ENCODE measurements at regions not wholly inside any gene's neighbourhood (a gene's known extent, or its start where the extent isn't known, plus 50 kb on each side); places are given as distances from the start of the nearest gene placed in this dataset.

DNA sequence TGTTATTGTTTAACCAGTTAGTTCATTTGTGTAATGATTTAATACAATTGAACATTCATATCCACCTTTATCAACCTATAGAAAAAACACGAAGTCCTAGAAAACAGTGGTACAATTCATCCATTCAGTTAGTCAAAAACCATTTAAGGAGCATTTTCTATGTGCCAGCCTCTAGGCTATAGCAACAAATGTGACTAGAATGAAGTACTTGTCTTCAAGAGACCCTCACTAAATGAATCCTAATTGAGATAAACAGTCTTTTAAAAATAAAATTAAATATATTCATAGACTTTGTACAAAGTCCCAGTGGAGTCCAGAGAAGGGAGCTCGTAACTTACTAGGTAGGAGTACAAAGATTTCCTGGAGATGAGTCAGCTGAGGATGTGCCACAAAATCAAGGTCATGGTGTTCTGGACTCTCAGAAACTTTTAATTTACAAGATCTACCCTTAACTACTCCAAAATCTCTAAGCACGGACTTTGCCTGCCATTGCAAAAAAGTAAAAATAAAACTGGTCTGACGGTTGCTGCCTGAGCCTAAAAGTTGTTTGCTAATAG, 430.7 kb upstream of the DCN start:
- Histone ChIP-seq H3K9me3 (ENCODE audit: control insufficient read depth, low read length) (no peaks in the 10 kb centered on the region), H3K4me3 (ENCODE audit: insufficient read depth, low read depth, low read length, poor library complexity, severe bottlenecking) (no peak overlapping the region), H3K27ac (ENCODE audit: insufficient read depth, low read length, poor library complexity, severe bottlenecking) (no peak overlapping the region), H3K4me1 (ENCODE audit: control insufficient read depth, insufficient read depth, low read length, poor library complexity, severe bottlenecking) (no peaks in the 10 kb centered on the region), H3K36me3 (ENCODE audit: control insufficient read depth, insufficient read depth, low read length) (no peaks in the 10 kb centered on the region), H3K27me3 (replicated peaks; ENCODE audit: control insufficient read depth, insufficient read depth, low read length, poor library complexity, severe bottlenecking) (no peaks in the 10 kb centered on the region)
- DNase-seq, result no peak

DNA sequence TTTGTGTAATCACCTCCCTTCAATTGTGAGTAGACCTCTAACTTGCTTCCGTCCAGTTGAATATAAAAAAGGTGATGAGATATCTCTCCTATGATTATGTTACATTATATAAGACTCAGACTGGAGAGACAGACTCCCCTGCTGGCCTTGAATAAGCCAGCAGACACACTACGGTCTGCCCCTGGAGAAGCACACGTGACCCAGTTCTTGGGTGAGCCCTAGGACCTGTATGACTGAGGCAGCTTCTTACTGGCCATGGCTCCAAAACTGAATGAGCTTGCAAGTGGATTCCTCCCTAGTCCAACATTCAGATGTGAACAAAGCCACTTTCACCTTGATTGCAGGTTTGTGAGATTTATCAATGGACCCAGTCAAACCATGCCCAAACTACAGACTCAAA, 427.9 kb upstream of the DCN start:
- H3K27ac ChIP-seq (ENCODE audit: insufficient read depth, low read length, poor library complexity, severe bottlenecking), result no peak overlapping the region
- no peak for DNase-seq
- H3K27me3 ChIP-seq (replicated peaks; ENCODE audit: control insufficient read depth, insufficient read depth, low read length, poor library complexity, severe bottlenecking), result no peaks in the 10 kb centered on the region
- H3K9me3 ChIP-seq (ENCODE audit: control insufficient read depth, low read length), result no peaks in the 10 kb centered on the region
- no peak overlapping the region for H3K4me3 ChIP-seq (ENCODE audit: insufficient read depth, low read depth, low read length, poor library complexity, severe bottlenecking)
- no peaks in the 10 kb centered on the region for H3K4me1 ChIP-seq (ENCODE audit: control insufficient read depth, insufficient read depth, low read length, poor library complexity, severe bottlenecking)
- H3K36me3 ChIP-seq (ENCODE audit: control insufficient read depth, insufficient read depth, low read length), result no peaks in the 10 kb centered on the region

DNA sequence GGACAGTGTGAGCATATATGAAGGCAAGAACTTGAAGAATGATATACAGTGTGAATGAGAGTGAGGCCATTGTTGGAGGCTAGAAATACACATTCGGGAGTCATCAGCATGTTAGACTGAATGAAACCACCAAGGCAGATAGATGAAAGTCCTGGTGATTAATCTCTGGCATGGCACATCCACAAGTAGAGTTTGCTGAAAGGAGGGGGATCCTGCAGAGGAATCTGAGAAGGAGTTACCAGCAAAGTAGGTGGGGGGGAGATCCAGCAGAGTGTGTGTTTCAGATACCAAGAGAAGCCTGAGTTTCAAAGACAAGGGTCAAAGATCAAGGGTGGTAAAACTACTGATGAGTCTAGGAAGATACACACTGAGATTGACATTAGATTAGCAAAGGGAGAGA, 426.7 kb upstream of the DCN start:
- no peak for DNase-seq
- H3K27me3 ChIP-seq (replicated peaks; ENCODE audit: control insufficient read depth, insufficient read depth, low read length, poor library complexity, severe bottlenecking), result no peaks in the 10 kb centered on the region
- no peak overlapping the region for H3K27ac ChIP-seq (ENCODE audit: insufficient read depth, low read length, poor library complexity, severe bottlenecking)
- H3K4me1 ChIP-seq (ENCODE audit: control insufficient read depth, insufficient read depth, low read length, poor library complexity, severe bottlenecking), result no peaks in the 10 kb centered on the region
- H3K36me3 ChIP-seq (ENCODE audit: control insufficient read depth, insufficient read depth, low read length), result no peaks in the 10 kb centered on the region
- no peaks in the 10 kb centered on the region for H3K9me3 ChIP-seq (ENCODE audit: control insufficient read depth, low read length)
- no peak overlapping the region for H3K4me3 ChIP-seq (ENCODE audit: insufficient read depth, low read depth, low read length, poor library complexity, severe bottlenecking)

DNA sequence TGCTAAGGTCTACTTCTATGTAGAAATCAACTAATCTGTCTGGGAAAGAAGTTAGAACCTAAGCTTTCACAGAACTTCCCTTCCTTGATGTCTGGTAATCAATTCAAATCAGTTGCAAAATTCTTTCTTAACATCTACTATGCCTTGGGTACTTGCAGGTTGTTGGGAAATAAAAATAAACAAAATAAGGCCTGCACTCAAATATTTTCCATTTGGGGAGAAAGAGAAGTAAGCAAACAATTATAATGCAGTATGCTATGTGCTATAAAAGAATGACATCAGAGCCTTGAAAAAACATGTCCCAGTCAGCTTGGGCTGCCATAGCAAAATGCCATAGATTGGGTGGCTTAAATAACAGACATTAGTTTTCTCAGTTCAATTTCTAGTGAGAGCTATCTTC, 425.9 kb upstream of the DCN start:
- Histone ChIP-seq H3K9me3 (ENCODE audit: control insufficient read depth, low read length) (no peaks in the 10 kb centered on the region), H3K27me3 (replicated peaks; ENCODE audit: control insufficient read depth, insufficient read depth, low read length, poor library complexity, severe bottlenecking) (no peaks in the 10 kb centered on the region), H3K4me3 (ENCODE audit: insufficient read depth, low read depth, low read length, poor library complexity, severe bottlenecking) (no peak overlapping the region), H3K36me3 (ENCODE audit: control insufficient read depth, insufficient read depth, low read length) (no peaks in the 10 kb centered on the region), H3K27ac (ENCODE audit: insufficient read depth, low read length, poor library complexity, severe bottlenecking) (no peak overlapping the region), H3K4me1 (ENCODE audit: control insufficient read depth, insufficient read depth, low read length, poor library complexity, severe bottlenecking) (no peaks in the 10 kb centered on the region)
- DNase-seq, result no peak

DNA sequence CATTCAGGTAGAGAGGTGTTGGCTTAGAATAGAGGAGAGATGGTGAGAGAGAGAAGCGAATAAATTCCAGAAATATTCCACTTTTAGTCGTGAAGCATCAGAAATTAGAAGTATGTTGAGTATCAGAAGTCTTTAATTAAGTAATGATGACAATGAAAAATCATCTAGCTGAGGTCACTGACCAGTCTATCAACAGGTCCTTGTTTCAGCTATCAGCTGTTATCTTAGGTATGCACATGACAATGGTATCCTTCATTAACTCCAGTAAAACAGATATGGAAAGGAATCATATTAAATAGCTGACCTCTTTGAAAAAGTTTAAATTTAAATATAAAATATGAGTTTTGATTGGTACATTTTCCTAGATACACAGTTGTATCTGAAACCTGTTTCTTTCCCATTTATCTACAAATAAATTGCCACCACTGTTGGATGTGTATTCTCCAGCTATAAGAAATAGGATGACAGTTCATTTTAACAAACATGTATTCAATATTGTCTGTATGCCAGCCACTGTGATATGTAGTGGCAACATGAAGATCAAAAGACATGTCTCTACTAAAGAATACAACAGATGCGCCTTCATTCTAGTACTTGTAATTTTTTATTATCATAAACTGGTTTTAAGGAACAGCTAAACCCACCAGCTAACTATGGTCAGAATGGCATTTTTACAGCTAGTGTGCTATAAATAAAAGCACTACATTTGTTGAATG, 424.2 kb upstream of the DCN start:
- no peak for DNase-seq
- no peaks in the 10 kb centered on the region for H3K27me3 ChIP-seq (replicated peaks; ENCODE audit: control insufficient read depth, insufficient read depth, low read length, poor library complexity, severe bottlenecking)
- no peaks in the 10 kb centered on the region for H3K9me3 ChIP-seq (ENCODE audit: control insufficient read depth, low read length)

DNA sequence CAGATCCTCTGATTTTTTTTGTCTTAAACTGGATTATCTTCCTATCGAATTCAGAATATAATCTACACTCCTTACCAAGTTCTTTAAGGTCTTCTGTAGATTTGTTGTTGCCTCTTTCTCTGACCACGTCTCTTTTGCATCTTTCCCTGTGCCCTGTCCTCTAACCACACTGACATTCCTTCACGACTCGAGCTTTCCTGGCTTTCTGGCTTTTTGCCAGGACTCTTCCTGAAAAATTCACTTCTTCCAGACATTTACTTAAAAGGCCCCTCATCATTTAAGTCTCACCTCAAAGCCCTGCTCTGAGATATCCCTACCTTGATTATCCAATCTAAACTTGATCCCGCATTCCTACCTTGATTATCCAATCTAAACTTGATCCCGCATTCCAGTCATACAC, 422.3 kb upstream of the DCN start:
- Histone ChIP-seq H3K4me1 (ENCODE audit: control insufficient read depth, insufficient read depth, low read length, poor library complexity, severe bottlenecking) (no peaks in the 10 kb centered on the region), H3K4me3 (ENCODE audit: insufficient read depth, low read depth, low read length, poor library complexity, severe bottlenecking) (no peak overlapping the region), H3K27me3 (replicated peaks; ENCODE audit: control insufficient read depth, insufficient read depth, low read length, poor library complexity, severe bottlenecking) (no peaks in the 10 kb centered on the region), H3K36me3 (ENCODE audit: control insufficient read depth, insufficient read depth, low read length) (no peaks in the 10 kb centered on the region), H3K27ac (ENCODE audit: insufficient read depth, low read length, poor library complexity, severe bottlenecking) (no peak overlapping the region), H3K9me3 (ENCODE audit: control insufficient read depth, low read length) (no peaks in the 10 kb centered on the region)
- DNase-seq, result no peak

More for the DNA sequence above, 424.2 kb upstream of the DCN start:
- Histone ChIP-seq H3K4me3 (ENCODE audit: insufficient read depth, low read depth, low read length, poor library complexity, severe bottlenecking) (no peak overlapping the region), H3K27ac (ENCODE audit: insufficient read depth, low read length, poor library complexity, severe bottlenecking) (no peak overlapping the region), H3K4me1 (ENCODE audit: control insufficient read depth, insufficient read depth, low read length, poor library complexity, severe bottlenecking) (no peaks in the 10 kb centered on the region), H3K36me3 (ENCODE audit: control insufficient read depth, insufficient read depth, low read length) (no peaks in the 10 kb centered on the region)

DNA sequence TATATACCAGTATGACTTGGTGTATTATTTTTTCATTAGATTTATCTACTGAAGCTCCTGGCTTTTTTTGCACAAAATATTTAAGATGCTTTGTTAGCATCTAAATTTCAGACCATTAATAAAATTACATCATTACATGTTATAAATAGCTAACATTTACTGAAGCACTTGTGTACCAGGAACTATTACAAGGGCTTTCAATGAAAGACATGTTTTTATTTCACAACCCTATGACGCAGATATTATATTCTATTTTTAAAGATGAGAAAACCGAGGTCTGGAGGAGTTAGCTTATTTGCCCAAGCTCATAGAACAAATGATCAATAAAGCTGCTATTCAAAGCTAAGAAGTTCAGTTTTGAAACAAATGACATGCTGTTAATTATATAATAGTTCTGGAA, 420.4 kb upstream of the DCN start:
- Histone ChIP-seq H3K4me3 (ENCODE audit: insufficient read depth, low read depth, low read length, poor library complexity, severe bottlenecking) (no peak overlapping the region), H3K27ac (ENCODE audit: insufficient read depth, low read length, poor library complexity, severe bottlenecking) (no peak overlapping the region), H3K36me3 (ENCODE audit: control insufficient read depth, insufficient read depth, low read length) (no peaks in the 10 kb centered on the region), H3K4me1 (ENCODE audit: control insufficient read depth, insufficient read depth, low read length, poor library complexity, severe bottlenecking) (no peaks in the 10 kb centered on the region), H3K9me3 (ENCODE audit: control insufficient read depth, low read length) (no peaks in the 10 kb centered on the region), H3K27me3 (replicated peaks; ENCODE audit: control insufficient read depth, insufficient read depth, low read length, poor library complexity, severe bottlenecking) (no peaks in the 10 kb centered on the region)
- no peak for DNase-seq

DNA sequence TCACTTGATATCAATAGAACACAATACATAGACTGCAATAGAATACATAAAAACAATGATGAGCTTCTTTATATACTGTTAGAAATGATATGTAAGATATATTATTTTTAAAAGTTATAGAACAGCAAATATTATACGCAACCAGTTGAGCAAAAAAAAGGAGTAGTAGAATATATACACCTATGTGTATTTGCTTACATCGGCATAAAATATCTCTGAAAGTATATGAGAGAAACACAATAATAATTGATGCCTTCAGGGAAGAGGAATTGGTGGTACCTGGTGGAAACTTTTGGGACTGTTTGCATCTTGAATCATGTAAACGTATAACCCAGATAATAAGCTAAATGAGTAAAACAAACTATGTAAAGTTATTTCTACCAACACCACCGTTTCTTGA, 418.4 kb upstream of the DCN start:
- Histone ChIP-seq H3K27me3 (replicated peaks; ENCODE audit: control insufficient read depth, insufficient read depth, low read length, poor library complexity, severe bottlenecking) (no peaks in the 10 kb centered on the region), H3K36me3 (ENCODE audit: control insufficient read depth, insufficient read depth, low read length) (no peaks in the 10 kb centered on the region), H3K4me3 (ENCODE audit: insufficient read depth, low read depth, low read length, poor library complexity, severe bottlenecking) (no peak overlapping the region), H3K9me3 (ENCODE audit: control insufficient read depth, low read length) (no peaks in the 10 kb centered on the region), H3K4me1 (ENCODE audit: control insufficient read depth, insufficient read depth, low read length, poor library complexity, severe bottlenecking) (no peaks in the 10 kb centered on the region), H3K27ac (ENCODE audit: insufficient read depth, low read length, poor library complexity, severe bottlenecking) (no peak overlapping the region)
- DNase-seq, result no peak

DNA sequence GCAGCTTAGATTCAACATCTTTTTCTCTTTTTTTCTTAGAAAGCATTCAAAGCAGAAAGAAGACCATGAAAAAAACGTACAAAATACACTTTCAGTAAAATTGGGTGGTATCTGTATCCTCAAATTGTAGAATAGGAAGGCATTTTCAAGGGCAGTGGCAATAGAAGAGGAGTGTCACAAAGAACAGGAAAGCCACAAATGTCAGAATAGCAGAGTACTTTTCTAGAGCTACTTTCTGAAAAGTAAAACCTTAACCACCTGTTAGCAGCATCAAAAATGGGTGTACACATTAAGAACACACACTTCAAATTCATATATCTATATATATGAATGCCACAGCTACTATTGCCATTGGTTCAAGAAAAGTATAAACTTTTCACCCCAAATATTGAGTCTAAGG, 412.1 kb upstream of the DCN start:
- no peaks in the 10 kb centered on the region for H3K9me3 ChIP-seq (ENCODE audit: control insufficient read depth, low read length)
- H3K27ac ChIP-seq (ENCODE audit: insufficient read depth, low read length, poor library complexity, severe bottlenecking), result no peak overlapping the region
- no peak overlapping the region for H3K4me3 ChIP-seq (ENCODE audit: insufficient read depth, low read depth, low read length, poor library complexity, severe bottlenecking)
- H3K36me3 ChIP-seq (ENCODE audit: control insufficient read depth, insufficient read depth, low read length), result no peaks in the 10 kb centered on the region
- H3K4me1 ChIP-seq (ENCODE audit: control insufficient read depth, insufficient read depth, low read length, poor library complexity, severe bottlenecking), result no peaks in the 10 kb centered on the region
- no peaks in the 10 kb centered on the region for H3K27me3 ChIP-seq (replicated peaks; ENCODE audit: control insufficient read depth, insufficient read depth, low read length, poor library complexity, severe bottlenecking)
- DNase-seq, result no peak

DNA sequence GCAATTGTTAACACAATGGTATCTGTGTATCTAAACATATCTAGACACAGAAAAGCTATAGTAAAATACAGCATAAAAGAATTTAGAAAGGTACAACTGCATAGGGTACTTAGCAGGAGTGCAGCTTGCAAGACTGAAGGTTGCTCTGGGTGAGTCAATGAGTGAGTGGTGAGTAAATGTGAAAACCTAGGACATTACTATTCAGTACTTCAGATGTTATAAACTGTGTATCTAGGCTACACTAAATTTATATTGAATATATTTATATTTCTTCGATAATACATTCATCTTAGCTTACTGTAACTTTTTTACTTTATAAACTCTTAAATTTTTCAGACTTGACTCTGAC, 409.0 kb upstream of the DCN start:
- no peak overlapping the region for H3K4me3 ChIP-seq (ENCODE audit: insufficient read depth, low read depth, low read length, poor library complexity, severe bottlenecking)
- DNase-seq, result no peak
- H3K27ac ChIP-seq (ENCODE audit: insufficient read depth, low read length, poor library complexity, severe bottlenecking), result no peak overlapping the region
- no peaks in the 10 kb centered on the region for H3K9me3 ChIP-seq (ENCODE audit: control insufficient read depth, low read length)
- no peaks in the 10 kb centered on the region for H3K4me1 ChIP-seq (ENCODE audit: control insufficient read depth, insufficient read depth, low read length, poor library complexity, severe bottlenecking)
- H3K36me3 ChIP-seq (ENCODE audit: control insufficient read depth, insufficient read depth, low read length), result no peaks in the 10 kb centered on the region
- H3K27me3 ChIP-seq (replicated peaks; ENCODE audit: control insufficient read depth, insufficient read depth, low read length, poor library complexity, severe bottlenecking), result no peaks in the 10 kb centered on the region
